ENCODE measurements at regions not wholly inside any gene's neighbourhood (a gene's known extent, or its start where the extent isn't known, plus 50 kb on each side); places are given as distances from the start of the nearest gene placed in this dataset.
"Not testable (repeated sequence)": the region's sequence is repeated elsewhere in the genome, so short reads cannot be mapped to it uniquely, and the experiment has no call there.

DNA sequence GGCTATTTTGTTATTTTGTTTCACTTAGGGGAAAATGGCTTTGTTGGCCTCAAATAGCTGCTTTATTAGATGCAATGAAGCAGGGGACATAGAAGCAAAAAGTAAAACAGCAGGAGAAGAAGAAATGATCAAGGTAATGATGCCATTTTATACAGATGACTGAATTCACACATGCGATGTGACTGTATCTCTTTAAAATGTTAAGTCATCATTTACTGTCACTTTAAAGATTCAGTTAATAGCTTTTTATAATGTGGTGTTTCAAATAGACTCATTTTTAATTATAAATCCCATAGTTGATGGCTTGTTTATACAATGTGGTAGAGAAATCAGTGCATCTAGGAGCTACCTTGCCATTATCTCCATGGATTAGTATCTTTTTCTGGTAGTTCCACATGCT lies 863.9 kb upstream of the DEFB115 start:
- FAIRE-seq: peak; percentile 95
- ATAC-seq; H3K4me3 ChIP-seq; POLR2A ChIA-PET; H3K4me1 ChIP-seq; H3K27ac ChIP-seq; DNase-seq (ENCODE audit: low read depth in 1 of 2, low spot score in 1 of 2); CTCF ChIA-PET; H3K4me2 ChIP-seq; H3K9me3 ChIP-seq: not testable (repeated sequence)
- peak; percentile 55 for TF ChIP-seq MAFK (IDR thresholded peaks at IDR 0.05; ENCODE audit: partially characterized antibody)
- WGBS (ENCODE audit: missing lambda C conversion rate): 89% methylated on average over 1 of the region's 1 CpG

DNA sequence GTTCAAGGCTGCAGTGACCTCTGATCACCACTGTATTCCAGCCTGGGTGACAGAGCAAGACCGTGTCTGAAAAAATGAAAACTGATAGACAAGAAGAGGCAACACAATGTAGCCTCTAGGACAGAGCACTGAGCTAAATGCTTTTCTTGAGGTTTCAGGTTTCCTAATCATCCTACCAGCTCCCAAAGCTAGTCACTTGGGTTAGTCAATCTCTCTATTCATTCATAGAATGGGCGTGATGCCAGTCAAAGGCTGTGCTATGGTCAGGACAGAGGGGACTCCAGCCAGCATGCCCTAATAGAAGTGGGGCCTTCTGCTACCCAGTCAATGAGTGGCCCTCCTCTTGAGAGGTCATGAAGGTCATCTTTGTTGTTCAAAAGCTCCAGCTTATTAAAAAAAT lies 860.4 kb upstream of the DEFB115 start:
- FAIRE-seq; H3K4me2 ChIP-seq; H3K27ac ChIP-seq; POLR2A ChIA-PET; DNase-seq (ENCODE audit: low read depth in 1 of 2, low spot score in 1 of 2); H3K9me3 ChIP-seq; H3K4me1 ChIP-seq; CTCF ChIA-PET; H3K4me3 ChIP-seq; ATAC-seq: not testable (repeated sequence)
- 92% methylated on average over 2 of the region's 2 CpGs for WGBS (ENCODE audit: missing lambda C conversion rate)

DNA sequence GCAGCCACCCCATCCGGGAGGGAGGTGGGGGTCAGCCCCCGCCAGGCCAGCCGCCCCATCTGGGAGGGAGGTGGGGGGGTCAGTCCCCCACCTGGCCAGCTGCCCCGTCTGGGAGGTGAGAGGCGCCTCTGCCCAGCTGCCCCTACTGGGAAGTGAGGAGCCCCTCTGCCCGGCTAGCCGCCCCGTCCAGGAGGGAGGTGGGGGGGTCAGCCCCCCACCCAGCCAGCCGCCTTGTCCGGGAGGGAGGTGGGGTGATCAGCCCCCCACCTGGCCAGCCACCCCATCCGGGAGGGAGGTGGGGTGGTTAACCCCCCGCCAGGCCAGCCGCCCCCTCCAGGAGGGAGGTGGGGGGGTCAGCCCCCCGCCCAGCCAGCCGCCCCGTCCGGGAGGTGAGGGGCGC lies 852.4 kb upstream of the DEFB115 start:
- DNase-seq (ENCODE audit: low read depth in 1 of 2, low spot score in 1 of 2); H3K4me2 ChIP-seq; FAIRE-seq; POLR2A ChIA-PET; ATAC-seq; H3K4me3 ChIP-seq; H3K9me3 ChIP-seq; CTCF ChIA-PET; H3K4me1 ChIP-seq; H3K27ac ChIP-seq: not testable (repeated sequence)
- WGBS (ENCODE audit: missing lambda C conversion rate): no CpG with 5 or more reads among the region's 18 CpGs

DNA sequence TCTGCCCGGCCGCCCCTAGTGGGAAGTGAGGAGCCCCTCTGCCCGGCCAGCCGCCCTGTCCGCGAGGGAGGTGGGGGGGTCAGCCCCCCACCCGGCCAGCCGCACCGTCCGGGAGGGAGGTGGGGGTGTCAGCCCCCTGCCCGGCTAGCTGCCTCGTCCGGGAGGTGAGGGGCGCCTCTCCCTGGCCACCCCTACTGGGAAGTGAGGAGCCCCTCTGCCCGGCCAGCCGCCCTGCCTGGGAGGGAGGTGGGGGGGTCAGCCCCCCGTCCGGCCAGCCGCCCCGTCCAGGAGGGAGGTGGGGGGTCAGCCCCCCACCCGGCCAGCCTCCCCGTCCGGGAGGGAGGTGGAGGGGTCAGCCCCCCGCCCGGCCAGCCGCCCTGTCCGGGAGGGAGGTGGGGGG lies 851.9 kb upstream of the DEFB115 start:
- H3K27ac ChIP-seq; H3K4me3 ChIP-seq; DNase-seq (ENCODE audit: low read depth in 1 of 2, low spot score in 1 of 2); CTCF ChIA-PET; FAIRE-seq; H3K4me2 ChIP-seq; POLR2A ChIA-PET; H3K4me1 ChIP-seq; H3K9me3 ChIP-seq; ATAC-seq: not testable (repeated sequence)
- WGBS (ENCODE audit: missing lambda C conversion rate): no CpG with 5 or more reads among the region's 27 CpGs

DNA sequence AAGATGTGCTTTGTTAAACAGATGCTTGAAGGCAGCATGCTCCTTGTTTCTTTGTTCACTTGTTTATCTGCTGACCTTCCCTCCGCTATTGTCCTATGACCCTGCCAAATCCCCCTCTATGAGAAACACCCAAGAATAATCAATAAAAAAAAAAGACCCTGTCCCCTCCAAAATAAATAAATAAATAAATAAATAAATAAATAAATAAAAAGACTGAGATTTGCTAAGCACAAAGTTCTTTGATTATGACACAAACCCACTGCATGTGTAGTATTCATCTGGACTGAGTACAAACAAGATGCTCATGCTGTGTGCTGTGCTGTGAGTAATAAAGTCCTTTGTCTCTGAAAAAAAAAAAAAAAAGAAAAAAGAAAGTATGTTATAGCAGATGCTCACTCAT lies 851.1 kb upstream of the DEFB115 start:
- ATAC-seq; CTCF ChIA-PET; H3K9me3 ChIP-seq; H3K4me1 ChIP-seq; H3K4me2 ChIP-seq; H3K4me3 ChIP-seq; FAIRE-seq; H3K27ac ChIP-seq; DNase-seq (ENCODE audit: low read depth in 1 of 2, low spot score in 1 of 2); POLR2A ChIA-PET: not testable (repeated sequence)
- 0% methylated on average over 1 of the region's 1 CpG for WGBS (ENCODE audit: missing lambda C conversion rate)

DNA sequence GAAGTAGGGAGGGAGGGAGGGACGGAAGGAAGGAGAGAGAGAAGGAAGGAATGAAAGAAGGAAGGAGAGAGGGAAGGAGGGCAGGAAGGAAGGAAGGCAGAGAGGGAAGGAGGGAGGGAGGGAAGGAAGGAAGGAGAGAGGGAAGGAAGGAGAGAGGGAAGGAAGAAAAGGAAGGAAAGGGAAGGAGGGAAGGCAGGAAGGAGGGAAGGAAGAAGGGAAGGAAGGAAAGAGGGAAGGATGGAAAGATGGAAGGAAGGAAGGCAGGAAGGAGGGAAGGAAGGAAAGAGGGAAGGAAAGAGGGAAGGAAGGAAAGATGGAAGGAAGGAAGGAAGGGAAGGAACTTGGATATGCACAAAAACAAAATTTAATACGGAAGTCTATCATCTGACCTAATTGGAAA lies 844.5 kb upstream of the DEFB115 start:
- ChIA-PET CTCF (no interaction called here), POLR2A (no interaction called here)
- DNase-seq (ENCODE audit: low read depth in 1 of 2, low spot score in 1 of 2) (no peak), FAIRE-seq (no peak), ATAC-seq (no peak)
- no peak overlapping the region for H3K4me2 ChIP-seq
- H3K4me3 ChIP-seq: no peak overlapping the region
- TF ChIP-seq, protein P1, sequence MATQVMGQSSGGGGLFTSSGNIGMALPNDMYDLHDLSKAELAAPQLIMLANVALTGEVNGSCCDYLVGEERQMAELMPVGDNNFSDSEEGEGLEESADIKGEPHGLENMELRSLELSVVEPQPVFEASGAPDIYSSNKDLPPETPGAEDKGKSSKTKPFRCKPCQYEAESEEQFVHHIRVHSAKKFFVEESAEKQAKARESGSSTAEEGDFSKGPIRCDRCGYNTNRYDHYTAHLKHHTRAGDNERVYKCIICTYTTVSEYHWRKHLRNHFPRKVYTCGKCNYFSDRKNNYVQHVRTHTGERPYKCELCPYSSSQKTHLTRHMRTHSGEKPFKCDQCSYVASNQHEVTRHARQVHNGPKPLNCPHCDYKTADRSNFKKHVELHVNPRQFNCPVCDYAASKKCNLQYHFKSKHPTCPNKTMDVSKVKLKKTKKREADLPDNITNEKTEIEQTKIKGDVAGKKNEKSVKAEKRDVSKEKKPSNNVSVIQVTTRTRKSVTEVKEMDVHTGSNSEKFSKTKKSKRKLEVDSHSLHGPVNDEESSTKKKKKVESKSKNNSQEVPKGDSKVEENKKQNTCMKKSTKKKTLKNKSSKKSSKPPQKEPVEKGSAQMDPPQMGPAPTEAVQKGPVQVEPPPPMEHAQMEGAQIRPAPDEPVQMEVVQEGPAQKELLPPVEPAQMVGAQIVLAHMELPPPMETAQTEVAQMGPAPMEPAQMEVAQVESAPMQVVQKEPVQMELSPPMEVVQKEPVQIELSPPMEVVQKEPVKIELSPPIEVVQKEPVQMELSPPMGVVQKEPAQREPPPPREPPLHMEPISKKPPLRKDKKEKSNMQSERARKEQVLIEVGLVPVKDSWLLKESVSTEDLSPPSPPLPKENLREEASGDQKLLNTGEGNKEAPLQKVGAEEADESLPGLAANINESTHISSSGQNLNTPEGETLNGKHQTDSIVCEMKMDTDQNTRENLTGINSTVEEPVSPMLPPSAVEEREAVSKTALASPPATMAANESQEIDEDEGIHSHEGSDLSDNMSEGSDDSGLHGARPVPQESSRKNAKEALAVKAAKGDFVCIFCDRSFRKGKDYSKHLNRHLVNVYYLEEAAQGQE (IDR thresholded peaks at IDR 0.05): no peak
- TF ChIP-seq CBX2 (IDR thresholded peaks at IDR 0.05; ENCODE audit: borderline replicate concordance, low read depth): no peak
- TF ChIP-seq, protein P2, sequence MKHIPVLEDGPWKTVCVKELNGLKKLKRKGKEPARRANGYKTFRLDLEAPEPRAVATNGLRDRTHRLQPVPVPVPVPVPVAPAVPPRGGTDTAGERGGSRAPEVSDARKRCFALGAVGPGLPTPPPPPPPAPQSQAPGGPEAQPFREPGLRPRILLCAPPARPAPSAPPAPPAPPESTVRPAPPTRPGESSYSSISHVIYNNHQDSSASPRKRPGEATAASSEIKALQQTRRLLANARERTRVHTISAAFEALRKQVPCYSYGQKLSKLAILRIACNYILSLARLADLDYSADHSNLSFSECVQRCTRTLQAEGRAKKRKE (CRISPR knock-in tag; IDR thresholded peaks at IDR 0.05; ENCODE audit: low read depth): no peak
- TF ChIP-seq NR3C1 (IDR thresholded peaks at IDR 0.05): no peak
- TF ChIP-seq HDAC2 (IDR thresholded peaks at IDR 0.05): no peak
- TF ChIP-seq, protein P3, sequence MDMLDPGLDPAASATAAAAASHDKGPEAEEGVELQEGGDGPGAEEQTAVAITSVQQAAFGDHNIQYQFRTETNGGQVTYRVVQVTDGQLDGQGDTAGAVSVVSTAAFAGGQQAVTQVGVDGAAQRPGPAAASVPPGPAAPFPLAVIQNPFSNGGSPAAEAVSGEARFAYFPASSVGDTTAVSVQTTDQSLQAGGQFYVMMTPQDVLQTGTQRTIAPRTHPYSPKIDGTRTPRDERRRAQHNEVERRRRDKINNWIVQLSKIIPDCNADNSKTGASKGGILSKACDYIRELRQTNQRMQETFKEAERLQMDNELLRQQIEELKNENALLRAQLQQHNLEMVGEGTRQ (IDR thresholded peaks at IDR 0.05): no peak
- TF ChIP-seq JUN (IDR thresholded peaks at IDR 0.05): no peak
- TF ChIP-seq, protein P4, sequence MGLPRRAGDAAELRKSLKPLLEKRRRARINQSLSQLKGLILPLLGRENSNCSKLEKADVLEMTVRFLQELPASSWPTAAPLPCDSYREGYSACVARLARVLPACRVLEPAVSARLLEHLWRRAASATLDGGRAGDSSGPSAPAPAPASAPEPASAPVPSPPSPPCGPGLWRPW (IDR thresholded peaks at IDR 0.05): no peak
- no peak for TF ChIP-seq TFCP2L1 (CRISPR knock-in tag; IDR thresholded peaks at IDR 0.05)
- TF ChIP-seq, protein P5, sequence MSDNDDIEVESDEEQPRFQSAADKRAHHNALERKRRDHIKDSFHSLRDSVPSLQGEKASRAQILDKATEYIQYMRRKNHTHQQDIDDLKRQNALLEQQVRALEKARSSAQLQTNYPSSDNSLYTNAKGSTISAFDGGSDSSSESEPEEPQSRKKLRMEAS (IDR thresholded peaks at IDR 0.05): no peak
- TF ChIP-seq FOSB (CRISPR knock-in tag; IDR thresholded peaks at IDR 0.05): no peak
- no peak for TF ChIP-seq HOXA7 (CRISPR knock-in tag; IDR thresholded peaks at IDR 0.05)
- TF ChIP-seq PHF8 (IDR thresholded peaks at IDR 0.05; ENCODE audit: borderline replicate concordance, low read depth): no peak
- TF ChIP-seq POLR2A (IDR thresholded peaks at IDR 0.05; ENCODE audit: low read length): no peak
- no peak for TF ChIP-seq ZFP36 (IDR thresholded peaks at IDR 0.05; ENCODE audit: borderline replicate concordance, partially characterized antibody)
- TF ChIP-seq, protein P6, sequence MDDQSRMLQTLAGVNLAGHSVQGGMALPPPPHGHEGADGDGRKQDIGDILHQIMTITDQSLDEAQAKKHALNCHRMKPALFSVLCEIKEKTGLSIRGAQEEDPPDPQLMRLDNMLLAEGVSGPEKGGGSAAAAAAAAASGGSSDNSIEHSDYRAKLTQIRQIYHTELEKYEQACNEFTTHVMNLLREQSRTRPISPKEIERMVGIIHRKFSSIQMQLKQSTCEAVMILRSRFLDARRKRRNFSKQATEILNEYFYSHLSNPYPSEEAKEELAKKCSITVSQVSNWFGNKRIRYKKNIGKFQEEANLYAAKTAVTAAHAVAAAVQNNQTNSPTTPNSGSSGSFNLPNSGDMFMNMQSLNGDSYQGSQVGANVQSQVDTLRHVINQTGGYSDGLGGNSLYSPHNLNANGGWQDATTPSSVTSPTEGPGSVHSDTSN (IDR thresholded peaks at IDR 0.05): no peak
- no peak for TF ChIP-seq KDM5A (IDR thresholded peaks at IDR 0.05)
- no peaks in the 10 kb centered on the region for H3K9me3 ChIP-seq
- H3K27ac ChIP-seq: no peak overlapping the region
- 85% methylated on average over 1 of the region's 2 CpGs for WGBS (ENCODE audit: missing lambda C conversion rate)
- no peaks in the 10 kb centered on the region for H3K4me1 ChIP-seq

All from A549 (cell line).